ENCODE measurements at regions not wholly inside any gene's neighbourhood (a gene's known extent, or its start where the extent isn't known, plus 50 kb on each side); places are given as distances from the start of the nearest gene placed in this dataset.

DNA sequence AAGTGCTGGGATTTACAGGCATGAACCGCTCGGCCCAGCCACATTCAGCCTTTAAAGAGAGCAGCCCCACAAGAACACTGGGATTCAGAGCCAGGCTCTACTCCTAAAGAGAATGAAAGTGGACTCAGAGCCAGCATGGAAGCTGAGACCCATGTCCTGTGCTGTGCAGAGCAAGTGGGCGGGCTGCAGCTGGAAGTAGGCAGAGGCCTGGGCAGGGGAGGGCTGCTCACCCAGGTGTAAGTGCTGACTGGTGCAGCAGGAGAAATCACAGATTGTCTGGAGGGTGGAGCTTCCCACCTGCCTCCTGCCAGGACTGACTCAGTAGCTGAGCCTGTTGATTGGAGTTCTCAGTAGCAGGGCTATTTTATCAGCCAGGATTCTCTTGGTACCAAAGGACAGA, 178.7 kb downstream of the KATNIP start:
- no peak overlapping the region for H3K4me2 ChIP-seq (ENCODE audit: low read length)
- H3K79me2 ChIP-seq (ENCODE audit: insufficient read depth, low read length), result no peaks in the 10 kb centered on the region
- no peak overlapping the region for H3K9ac ChIP-seq (ENCODE audit: low read length)
- H3K9me2 ChIP-seq (ENCODE audit: insufficient read depth), result no peaks in the 10 kb centered on the region
- H4K20me1 ChIP-seq (ENCODE audit: insufficient read depth), result no peaks in the 10 kb centered on the region
- intact Hi-C loops (cut with micrococcal nuclease), result no loop called here
- no peak overlapping the region for H2AFZ ChIP-seq (ENCODE audit: low read depth, low read length, poor library complexity, severe bottlenecking)
- ChIA-PET POLR2A (no interaction called here), CTCF (no interaction called here), RAD21 (ENCODE audit: low non-redundant PET in 1 of 2, low total read pairs in 2 of 2, uncharacterized antibody in 2 of 2, unreplicated experiment in 2 of 2) (no interaction called here)
- no peak overlapping the region for H3K4me3 ChIP-seq (replicated peaks in 1 of 2; ENCODE audit: low read depth in 1 of 2, low read length in 2 of 2)
- TF ChIP-seq, protein P1, sequence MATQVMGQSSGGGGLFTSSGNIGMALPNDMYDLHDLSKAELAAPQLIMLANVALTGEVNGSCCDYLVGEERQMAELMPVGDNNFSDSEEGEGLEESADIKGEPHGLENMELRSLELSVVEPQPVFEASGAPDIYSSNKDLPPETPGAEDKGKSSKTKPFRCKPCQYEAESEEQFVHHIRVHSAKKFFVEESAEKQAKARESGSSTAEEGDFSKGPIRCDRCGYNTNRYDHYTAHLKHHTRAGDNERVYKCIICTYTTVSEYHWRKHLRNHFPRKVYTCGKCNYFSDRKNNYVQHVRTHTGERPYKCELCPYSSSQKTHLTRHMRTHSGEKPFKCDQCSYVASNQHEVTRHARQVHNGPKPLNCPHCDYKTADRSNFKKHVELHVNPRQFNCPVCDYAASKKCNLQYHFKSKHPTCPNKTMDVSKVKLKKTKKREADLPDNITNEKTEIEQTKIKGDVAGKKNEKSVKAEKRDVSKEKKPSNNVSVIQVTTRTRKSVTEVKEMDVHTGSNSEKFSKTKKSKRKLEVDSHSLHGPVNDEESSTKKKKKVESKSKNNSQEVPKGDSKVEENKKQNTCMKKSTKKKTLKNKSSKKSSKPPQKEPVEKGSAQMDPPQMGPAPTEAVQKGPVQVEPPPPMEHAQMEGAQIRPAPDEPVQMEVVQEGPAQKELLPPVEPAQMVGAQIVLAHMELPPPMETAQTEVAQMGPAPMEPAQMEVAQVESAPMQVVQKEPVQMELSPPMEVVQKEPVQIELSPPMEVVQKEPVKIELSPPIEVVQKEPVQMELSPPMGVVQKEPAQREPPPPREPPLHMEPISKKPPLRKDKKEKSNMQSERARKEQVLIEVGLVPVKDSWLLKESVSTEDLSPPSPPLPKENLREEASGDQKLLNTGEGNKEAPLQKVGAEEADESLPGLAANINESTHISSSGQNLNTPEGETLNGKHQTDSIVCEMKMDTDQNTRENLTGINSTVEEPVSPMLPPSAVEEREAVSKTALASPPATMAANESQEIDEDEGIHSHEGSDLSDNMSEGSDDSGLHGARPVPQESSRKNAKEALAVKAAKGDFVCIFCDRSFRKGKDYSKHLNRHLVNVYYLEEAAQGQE (IDR thresholded peaks at IDR 0.05; ENCODE audit: low read depth), result no peak
- TF ChIP-seq JUND (IDR thresholded peaks at IDR 0.05) (no peak), YY1 (IDR thresholded peaks at IDR 0.05; ENCODE audit: extremely low read depth, insufficient replicate concordance, low read depth, low read length) (no peak), TCF7L2 (IDR thresholded peaks at IDR 0.05; ENCODE audit: borderline replicate concordance, extremely low read depth, insufficient read depth, insufficient read length) (no peak), EGR1 (IDR thresholded peaks at IDR 0.05; ENCODE audit: low read depth) (no peak), SRF (IDR thresholded peaks at IDR 0.05; ENCODE audit: low read depth) (no peak), SIN3A (IDR thresholded peaks at IDR 0.05; ENCODE audit: low read depth) (no peak), POLR2A (IDR thresholded peaks at IDR 0.05; ENCODE audit: borderline replicate concordance, extremely low read depth, insufficient read depth, insufficient read length) (no peak), ZFX (IDR thresholded peaks at IDR 0.05) (no peak), ZNF274 (IDR thresholded peaks at IDR 0.05; ENCODE audit: low read depth, low read length) (no peak), ELF1 (IDR thresholded peaks at IDR 0.05; ENCODE audit: borderline replicate concordance, low read depth) (no peak)
- TF ChIP-seq, protein P2, sequence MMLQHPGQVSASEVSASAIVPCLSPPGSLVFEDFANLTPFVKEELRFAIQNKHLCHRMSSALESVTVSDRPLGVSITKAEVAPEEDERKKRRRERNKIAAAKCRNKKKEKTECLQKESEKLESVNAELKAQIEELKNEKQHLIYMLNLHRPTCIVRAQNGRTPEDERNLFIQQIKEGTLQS (IDR thresholded peaks at IDR 0.05), result no peak
- TF ChIP-seq, protein P3, sequence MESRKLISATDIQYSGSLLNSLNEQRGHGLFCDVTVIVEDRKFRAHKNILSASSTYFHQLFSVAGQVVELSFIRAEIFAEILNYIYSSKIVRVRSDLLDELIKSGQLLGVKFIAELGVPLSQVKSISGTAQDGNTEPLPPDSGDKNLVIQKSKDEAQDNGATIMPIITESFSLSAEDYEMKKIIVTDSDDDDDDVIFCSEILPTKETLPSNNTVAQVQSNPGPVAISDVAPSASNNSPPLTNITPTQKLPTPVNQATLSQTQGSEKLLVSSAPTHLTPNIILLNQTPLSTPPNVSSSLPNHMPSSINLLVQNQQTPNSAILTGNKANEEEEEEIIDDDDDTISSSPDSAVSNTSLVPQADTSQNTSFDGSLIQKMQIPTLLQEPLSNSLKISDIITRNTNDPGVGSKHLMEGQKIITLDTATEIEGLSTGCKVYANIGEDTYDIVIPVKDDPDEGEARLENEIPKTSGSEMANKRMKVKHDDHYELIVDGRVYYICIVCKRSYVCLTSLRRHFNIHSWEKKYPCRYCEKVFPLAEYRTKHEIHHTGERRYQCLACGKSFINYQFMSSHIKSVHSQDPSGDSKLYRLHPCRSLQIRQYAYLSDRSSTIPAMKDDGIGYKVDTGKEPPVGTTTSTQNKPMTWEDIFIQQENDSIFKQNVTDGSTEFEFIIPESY (IDR thresholded peaks at IDR 0.05; ENCODE audit: extremely low read depth, insufficient replicate concordance, low read length), result no peak
- TF ChIP-seq, protein P4, sequence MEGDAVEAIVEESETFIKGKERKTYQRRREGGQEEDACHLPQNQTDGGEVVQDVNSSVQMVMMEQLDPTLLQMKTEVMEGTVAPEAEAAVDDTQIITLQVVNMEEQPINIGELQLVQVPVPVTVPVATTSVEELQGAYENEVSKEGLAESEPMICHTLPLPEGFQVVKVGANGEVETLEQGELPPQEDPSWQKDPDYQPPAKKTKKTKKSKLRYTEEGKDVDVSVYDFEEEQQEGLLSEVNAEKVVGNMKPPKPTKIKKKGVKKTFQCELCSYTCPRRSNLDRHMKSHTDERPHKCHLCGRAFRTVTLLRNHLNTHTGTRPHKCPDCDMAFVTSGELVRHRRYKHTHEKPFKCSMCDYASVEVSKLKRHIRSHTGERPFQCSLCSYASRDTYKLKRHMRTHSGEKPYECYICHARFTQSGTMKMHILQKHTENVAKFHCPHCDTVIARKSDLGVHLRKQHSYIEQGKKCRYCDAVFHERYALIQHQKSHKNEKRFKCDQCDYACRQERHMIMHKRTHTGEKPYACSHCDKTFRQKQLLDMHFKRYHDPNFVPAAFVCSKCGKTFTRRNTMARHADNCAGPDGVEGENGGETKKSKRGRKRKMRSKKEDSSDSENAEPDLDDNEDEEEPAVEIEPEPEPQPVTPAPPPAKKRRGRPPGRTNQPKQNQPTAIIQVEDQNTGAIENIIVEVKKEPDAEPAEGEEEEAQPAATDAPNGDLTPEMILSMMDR (IDR thresholded peaks at IDR 0.05 in 2 of 3, conservative IDR thresholded peaks at IDR 0.05 in 1 of 3; ENCODE audit: borderline replicate concordance in 1 of 3, insufficient read depth in 1 of 3, low read depth in 2 of 3, low read length in 2 of 3), result no peak
- DNase-seq (ENCODE audit: low read depth, low spot score) (no peak), ATAC-seq (peak; percentile 49)
- H3K4me1 ChIP-seq (ENCODE audit: control insufficient read depth in 1 of 2, insufficient read depth in 2 of 2, low read length in 2 of 2), result peaks cover 0 to 6% of the 10 kb centered on the region in 2 experiments; a peak in 3 of 4 replicates
- H3K9me3 ChIP-seq (ENCODE audit: control insufficient read depth in 1 of 2, insufficient read depth in 1 of 2, low read depth in 1 of 2, low read length in 2 of 2), result no peaks in the 10 kb centered on the region
- BruUV-seq (replicated peaks), result no TSS peak
- H3K36me3 ChIP-seq (ENCODE audit: control insufficient read depth in 1 of 2, insufficient read depth in 2 of 2, low read length in 2 of 2), result no peaks in the 10 kb centered on the region; a peak in 1 of 4 replicates
- H3K27me3 ChIP-seq (ENCODE audit: insufficient read depth, low read length), result no peaks in the 10 kb centered on the region
- no peak overlapping the region for H3K27ac ChIP-seq (ENCODE audit: low read depth, low read length)
